Fibroblast of lung (primary cell): ENCODE measurements at regions not wholly inside any gene's neighbourhood (a gene's known extent, or its start where the extent isn't known, plus 50 kb on each side); places are given as distances from the start of the nearest gene placed in this dataset.

Experiments used
- DNase-seq, 2 donors: peaks; one replicate each; pipeline versions ENCODE4 v3.0.0 to v3.0.0-alpha.2; 2010; ENCODE audit warnings: low read depth in 2 of 2
- H2AFZ ChIP-seq: 2 replicates; pipeline ENCODE4 v1.5.1; 2012; ENCODE audit warnings: low read length, control low read depth, inconsistent platforms
- H3K27ac ChIP-seq: 2 replicates; pipeline ENCODE4 v1.5.1; 2011; ENCODE audit warnings: low read length, control low read depth; ENCODE audit not compliant: insufficient read depth
- H3K27me3 ChIP-seq: 2 replicates; pipeline ENCODE4 v1.5.1; 2011; ENCODE audit warnings: mild to moderate bottlenecking, low read length; ENCODE audit not compliant: control insufficient read depth, insufficient read depth
- H3K36me3 ChIP-seq: 2 replicates; pipeline ENCODE4 v1.5.1; 2011; ENCODE audit warnings: low read length; ENCODE audit not compliant: control insufficient read depth, insufficient read depth
- H3K4me1 ChIP-seq: 2 replicates; pipeline ENCODE4 v1.5.1; 2011; ENCODE audit warnings: low read length; ENCODE audit not compliant: control insufficient read depth, insufficient read depth; ENCODE audit errors: extremely low read depth
- H3K4me2 ChIP-seq: 2 replicates; pipeline ENCODE4 v1.5.1; 2011; ENCODE audit warnings: low read length, control low read depth; ENCODE audit not compliant: insufficient read depth; ENCODE audit errors: extremely low read depth
- H3K4me3 ChIP-seq, 4 experiments: fragments of 200-600 bp in 1 of 4; sonication (generic) in 1 of 4; replicated peaks in 1 of 4; 2 replicates each; pipeline ENCODE4 v1.5.1; 2011 to 2016; ENCODE audit warnings: low read length in 4 of 4, low read depth in 3 of 4, mild to moderate bottlenecking in 3 of 4, control low read depth in 2 of 4, inconsistent platforms in 1 of 4, mixed read lengths in 1 of 4; ENCODE audit not compliant: insufficient read depth in 1 of 4; ENCODE audit errors: control extremely low read depth in 1 of 4
- H3K79me2 ChIP-seq: 2 replicates; pipeline ENCODE4 v1.5.1; 2012; ENCODE audit warnings: mild to moderate bottlenecking, low read length, inconsistent platforms; ENCODE audit not compliant: control insufficient read depth, insufficient read depth
- H3K9ac ChIP-seq: 2 replicates; pipeline ENCODE4 v1.5.1; 2011; ENCODE audit warnings: mild to moderate bottlenecking, low read length, control low read depth; ENCODE audit not compliant: insufficient read depth
- H3K9me3 ChIP-seq: 2 replicates; pipeline ENCODE4 v1.5.1; 2012; ENCODE audit warnings: low read depth, low read length; ENCODE audit not compliant: control insufficient read depth, insufficient read depth
- H4K20me1 ChIP-seq: 2 replicates; pipeline ENCODE4 v1.5.1; 2011; ENCODE audit warnings: low read length; ENCODE audit not compliant: control insufficient read depth, insufficient read depth; ENCODE audit errors: extremely low read depth
- CTCF ChIP-seq, 2 donors: IDR thresholded peaks in 1 of 2; conservative IDR thresholded peaks in 1 of 2; 1 replicate in 1 of 2; 2 replicates in 1 of 2; pipeline ENCODE4 v1.5.1; 2011 to 2012; ENCODE audit warnings: low read length in 2 of 2, control low read depth in 1 of 2, inconsistent platforms in 1 of 2, low read depth in 1 of 2, mild to moderate bottlenecking in 1 of 2
- EZH2 ChIP-seq: IDR thresholded peaks from 2 replicates; pipeline ENCODE4 v1.5.1; 2012; ENCODE audit warnings: low read length, control low read depth, mild to moderate bottlenecking; ENCODE audit errors: missing control alignments

GRCh38 chr11:33982661-33983060, 68.9 kb upstream of the CAPRIN1 start:
- DNase-seq = no peak
- no peaks in the 10 kb centered on the region for H3K36me3 ChIP-seq
- H3K79me2 ChIP-seq = no peaks in the 10 kb centered on the region
- H2AFZ ChIP-seq = no peak overlapping the region
- H3K4me3 ChIP-seq = no peak overlapping the region
- peaks cover 2% of the 10 kb centered on the region for H3K27me3 ChIP-seq
- no peak overlapping the region for H3K27ac ChIP-seq
- H3K9ac ChIP-seq = no peak overlapping the region
- no peaks in the 10 kb centered on the region for H4K20me1 ChIP-seq
- H3K4me2 ChIP-seq = no peak overlapping the region
- H3K4me1 ChIP-seq = no peaks in the 10 kb centered on the region
- TF ChIP-seq EZH2 = no peak
- TF ChIP-seq CTCF (conservative IDR thresholded peaks at IDR 0.05 in 1 of 2, IDR thresholded peaks at IDR 0.05 in 1 of 2; ENCODE audit: low read depth in 1 of 2, low read length in 2 of 2) = no peak
- H3K9me3 ChIP-seq = no peaks in the 10 kb centered on the region

- Histone ChIP-seq H3K9me3 (no peaks in the 10 kb centered on the region), H3K9ac (no peak overlapping the region), H3K4me2 (no peak overlapping the region), H3K27ac (no peak overlapping the region), H3K4me1 (no peaks in the 10 kb centered on the region), H3K79me2 (no peaks in the 10 kb centered on the region), H2AFZ (no peak overlapping the region), H3K4me3 (no peak overlapping the region), H3K27me3 (peaks cover 2% of the 10 kb centered on the region), H4K20me1 (no peaks in the 10 kb centered on the region), H3K36me3 (no peaks in the 10 kb centered on the region)
- TF ChIP-seq EZH2 = no peak
- no peak for TF ChIP-seq CTCF (conservative IDR thresholded peaks at IDR 0.05 in 1 of 2, IDR thresholded peaks at IDR 0.05 in 1 of 2; ENCODE audit: low read depth in 1 of 2, low read length in 2 of 2)
- DNase-seq = no peak
Measured at GRCh38 chr11:33980897-33981296, 70.6 kb upstream of the CAPRIN1 start.

GRCh38 chr11:33978376-33978775, 73.2 kb upstream of the CAPRIN1 start:
- Histone ChIP-seq H3K9me3 (no peaks in the 10 kb centered on the region), H3K4me3 (no peak overlapping the region), H3K27me3 (peaks cover 2% of the 10 kb centered on the region), H4K20me1 (no peaks in the 10 kb centered on the region), H3K79me2 (no peaks in the 10 kb centered on the region), H3K4me2 (no peak overlapping the region), H2AFZ (no peak overlapping the region), H3K9ac (no peak overlapping the region), H3K36me3 (no peaks in the 10 kb centered on the region), H3K27ac (no peak overlapping the region), H3K4me1 (no peaks in the 10 kb centered on the region)
- DNase-seq = no peak
- TF ChIP-seq EZH2 (no peak), CTCF (conservative IDR thresholded peaks at IDR 0.05 in 1 of 2, IDR thresholded peaks at IDR 0.05 in 1 of 2; ENCODE audit: low read depth in 1 of 2, low read length in 2 of 2) (no peak)
